MM.1S (cell line): ENCODE measurements at regions not wholly inside any gene's neighbourhood (a gene's known extent, or its start where the extent isn't known, plus 50 kb on each side); places are given as distances from the start of the nearest gene placed in this dataset.
A peak's percentile ranks its signal among the peaks of the same experiment; 100 is the strongest.
"Not testable (repeated sequence)": the region's sequence is repeated elsewhere in the genome, so short reads cannot be mapped to it uniquely, and the experiment has no call there.

Experiments
- DNase-seq: peaks from one replicate; pipeline ENCODE4 v3.0.0-alpha.2; 2015
- H2AFZ ChIP-seq: fragments of 300-600 bp; sonication (generic); 2 replicates; pipeline ENCODE4 v1.6.0; 2016; ENCODE audit warnings: antibody characterized with exemption, low read length
- H3F3A ChIP-seq: fragments of 300-600 bp; sonication (generic); 2 replicates; pipeline ENCODE4 v1.6.1; 2016; ENCODE audit warnings: mild to moderate bottlenecking, antibody characterized with exemption, low read length, moderate library complexity, mixed read lengths; ENCODE audit not compliant: insufficient read depth
- H3K27ac ChIP-seq: fragments of 300-600 bp; sonication (generic); 2 replicates; pipeline ENCODE4 v1.5.1; 2016; ENCODE audit warnings: mild to moderate bottlenecking, low read length
- H3K27me3 ChIP-seq: fragments of 300-600 bp; sonication (generic); replicated peaks from 2 replicates; pipeline ENCODE4 v1.6.0; 2016; ENCODE audit warnings: low read length; ENCODE audit not compliant: insufficient read depth
- H3K36me3 ChIP-seq: fragments of 300-600 bp; sonication (generic); replicated peaks from 2 replicates; pipeline ENCODE4 v1.6.1; 2016; ENCODE audit warnings: mild to moderate bottlenecking, low read length, mixed read lengths; ENCODE audit not compliant: insufficient read depth
- H3K4me1 ChIP-seq: fragments of 300-600 bp; sonication (generic); 2 replicates; pipeline ENCODE4 v1.6.1; 2016; ENCODE audit warnings: low read length, mixed read lengths
- H3K4me2 ChIP-seq: fragments of 300-600 bp; sonication (generic); 2 replicates; pipeline ENCODE4 v1.6.0; 2016; ENCODE audit warnings: low read depth, low read length
- H3K4me3 ChIP-seq: fragments of 300-600 bp; sonication (generic); 2 replicates; pipeline ENCODE4 v1.5.1; 2016; ENCODE audit warnings: low read length, mixed read lengths
- H3K79me2 ChIP-seq: fragments of 300-600 bp; sonication (generic); 2 replicates; pipeline ENCODE4 v1.6.1; 2016; ENCODE audit warnings: mixed run types, low read length, mixed read lengths
- H3K9ac ChIP-seq: fragments of 300-600 bp; sonication (generic); 2 replicates; pipeline ENCODE4 v1.6.1; 2016; ENCODE audit warnings: low read length, mixed read lengths
- H3K9me2 ChIP-seq: fragments of 300-600 bp; sonication (generic); replicated peaks from 2 replicates; pipeline ENCODE4 v1.6.1; 2016; ENCODE audit warnings: mild to moderate bottlenecking, low read length, mixed read lengths; ENCODE audit not compliant: insufficient read depth
- H3K9me3 ChIP-seq: fragments of 300-600 bp; sonication (generic); replicated peaks from 2 replicates; pipeline ENCODE4 v1.6.1; 2016; ENCODE audit warnings: mild to moderate bottlenecking, low read length, mixed read lengths; ENCODE audit not compliant: insufficient read depth
- H4K20me1 ChIP-seq: fragments of 300-600 bp; sonication (generic); 2 replicates; pipeline ENCODE4 v1.6.1; 2016; ENCODE audit warnings: mild to moderate bottlenecking, low read length, moderate library complexity, mixed read lengths; ENCODE audit not compliant: insufficient read depth
- CTCF ChIP-seq: fragments of 300-600 bp; sonication (generic); IDR thresholded peaks from 2 replicates; pipeline ENCODE4 v1.5.1; 2016; ENCODE audit warnings: antibody characterized with exemption, low read length, mixed read lengths
- EZH2 ChIP-seq: fragments of 300-600 bp; sonication (generic); optimal IDR thresholded peaks from 2 replicates; pipeline ENCODE3; 2017; ENCODE audit warnings: low read depth, mild to moderate bottlenecking, antibody characterized with exemption, low read length, mixed read lengths
- EZH2phosphoT487 ChIP-seq: fragments of 300-600 bp; sonication (generic); IDR thresholded peaks from 2 replicates; pipeline ENCODE4 v1.6.1; 2018; ENCODE audit warnings: antibody characterized with exemption, low read length

GRCh38 chr3:34159613-34160420 is 361.4 kb downstream of the PDCD6IP start:
- no peaks in the 10 kb centered on the region for H4K20me1 ChIP-seq
- DNase-seq, result no peak
- TF ChIP-seq EZH2phosphoT487 (no peak), CTCF (no peak), EZH2 (no peak)
- H3K9me3 ChIP-seq, result no peaks in the 10 kb centered on the region
- H3K9ac ChIP-seq, result no peak overlapping the region
- no peak overlapping the region for H3K27ac ChIP-seq
- H3K4me2 ChIP-seq, result no peak overlapping the region
- H3K36me3 ChIP-seq, result no peaks in the 10 kb centered on the region
- no peaks in the 10 kb centered on the region for H3K9me2 ChIP-seq
- no peak overlapping the region for H3K4me3 ChIP-seq
- no peak overlapping the region for H2AFZ ChIP-seq
- H3K79me2 ChIP-seq, result no peaks in the 10 kb centered on the region
- no peaks in the 10 kb centered on the region for H3K4me1 ChIP-seq
- no peaks in the 10 kb centered on the region for H3F3A ChIP-seq
- H3K27me3 ChIP-seq, result no peaks in the 10 kb centered on the region

- H3K4me1 ChIP-seq, H3K27ac ChIP-seq, H3K79me2 ChIP-seq, H3K9me2 ChIP-seq, H3K27me3 ChIP-seq, H3F3A ChIP-seq, H3K9ac ChIP-seq, H3K9me3 ChIP-seq, H3K4me2 ChIP-seq, H4K20me1 ChIP-seq, DNase-seq, H3K36me3 ChIP-seq, H3K4me3 ChIP-seq, H2AFZ ChIP-seq: not testable (repeated sequence)
Observed at GRCh38 chr3:34169636-34170035, 371.2 kb downstream of the PDCD6IP start.

GRCh38 chr3:34174740-34175139 is 376.3 kb downstream of the PDCD6IP start:
- Histone ChIP-seq H3K9ac (no peak overlapping the region), H3K9me3 (no peaks in the 10 kb centered on the region), H3F3A (no peaks in the 10 kb centered on the region), H2AFZ (no peak overlapping the region), H3K27me3 (no peaks in the 10 kb centered on the region), H3K36me3 (no peaks in the 10 kb centered on the region), H4K20me1 (no peaks in the 10 kb centered on the region), H3K27ac (no peak overlapping the region), H3K4me2 (no peak overlapping the region), H3K4me3 (no peak overlapping the region), H3K4me1 (peaks cover 32% of the 10 kb centered on the region), H3K79me2 (no peaks in the 10 kb centered on the region), H3K9me2 (no peaks in the 10 kb centered on the region)
- DNase-seq, result no peak
- TF ChIP-seq EZH2phosphoT487 (no peak), EZH2 (no peak), CTCF (no peak)

- no peak for TF ChIP-seq EZH2phosphoT487
- no peak for TF ChIP-seq EZH2
- no peak for TF ChIP-seq CTCF
- Histone ChIP-seq H3K9me3 (no peaks in the 10 kb centered on the region), H3K4me2 (no peak overlapping the region), H3K36me3 (no peaks in the 10 kb centered on the region), H3K27me3 (no peaks in the 10 kb centered on the region), H3K79me2 (no peaks in the 10 kb centered on the region), H3K9me2 (no peaks in the 10 kb centered on the region), H3K9ac (no peak overlapping the region), H3K4me1 (peaks cover 32% of the 10 kb centered on the region), H3F3A (no peaks in the 10 kb centered on the region), H3K4me3 (no peak overlapping the region), H3K27ac (no peak overlapping the region), H4K20me1 (no peaks in the 10 kb centered on the region), H2AFZ (0 out of 2 replicates have a peak overlapping the region, but pooled peaks have one; percentile 7)
- DNase-seq, result no peak
Observed at GRCh38 chr3:34175636-34176176, 377.3 kb downstream of the PDCD6IP start.
